ENCODE measurements at regions not wholly inside any gene's neighbourhood (a gene's known extent, or its start where the extent isn't known, plus 50 kb on each side); places are given as distances from the start of the nearest gene placed in this dataset.

- DNase-seq: no peak
Observed at GRCh38 chr4:23654791-23655190, 235.1 kb downstream of the PPARGC1A start.

DNA sequence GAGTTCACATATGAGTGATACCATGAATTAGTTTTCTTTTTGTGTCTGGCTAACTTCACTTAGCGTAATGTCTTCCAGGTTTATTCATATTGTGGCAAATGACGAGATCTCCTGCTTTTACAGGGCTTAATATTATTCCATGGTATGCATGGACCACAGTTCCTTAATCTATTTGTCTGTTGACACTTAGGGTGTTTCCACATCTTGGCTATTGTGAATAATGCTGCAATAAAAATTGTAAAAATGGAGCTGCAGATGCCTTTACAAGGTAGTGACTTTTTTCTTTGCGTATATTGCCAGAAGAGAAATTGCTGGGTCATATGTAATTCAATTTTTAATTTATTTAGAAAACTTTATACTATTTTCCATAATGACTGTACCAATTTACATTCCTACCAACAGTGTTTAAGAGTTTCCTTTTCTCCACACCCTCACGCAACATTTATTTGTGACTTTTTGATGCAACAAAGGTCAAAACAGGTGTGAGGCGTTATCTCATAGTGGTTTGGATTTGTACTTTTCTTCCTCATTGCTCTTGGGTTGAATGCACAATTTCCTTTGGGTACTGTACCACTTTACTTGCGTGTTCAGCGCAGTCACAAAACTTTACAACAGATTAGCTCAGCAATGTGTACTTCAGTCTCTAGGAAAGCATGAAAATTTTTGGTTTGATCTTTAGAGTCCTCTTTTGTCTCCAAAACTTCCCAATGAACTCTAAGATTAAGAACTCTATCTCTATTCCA is 240.8 kb downstream of the PPARGC1A start:
- DNase-seq: no peak

DNA sequence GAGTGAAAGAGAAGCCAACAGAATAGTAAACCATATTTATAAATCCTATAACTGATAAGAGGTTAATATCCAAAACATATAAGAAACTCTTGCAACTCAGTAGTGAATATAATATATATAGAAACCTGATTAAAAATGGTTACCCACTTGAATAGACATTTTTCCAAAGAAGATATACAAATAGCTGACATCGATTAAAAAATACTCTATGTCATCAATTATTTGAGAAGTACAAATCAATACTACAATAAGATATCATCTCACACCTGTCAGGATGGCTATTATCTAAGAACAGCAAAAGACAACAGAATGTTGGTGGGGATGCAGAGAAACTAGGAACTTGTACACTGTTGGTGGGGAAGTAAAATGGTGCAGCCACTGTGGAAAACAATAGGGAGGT is 254.4 kb downstream of the PPARGC1A start:
- no peak for DNase-seq

- no peak for DNase-seq
Observed at GRCh38 chr4:23631255-23631950, 258.4 kb downstream of the PPARGC1A start.

GRCh38 chr4:23630110-23630509 is 259.7 kb downstream of the PPARGC1A start:
- DNase-seq: no peak

DNA sequence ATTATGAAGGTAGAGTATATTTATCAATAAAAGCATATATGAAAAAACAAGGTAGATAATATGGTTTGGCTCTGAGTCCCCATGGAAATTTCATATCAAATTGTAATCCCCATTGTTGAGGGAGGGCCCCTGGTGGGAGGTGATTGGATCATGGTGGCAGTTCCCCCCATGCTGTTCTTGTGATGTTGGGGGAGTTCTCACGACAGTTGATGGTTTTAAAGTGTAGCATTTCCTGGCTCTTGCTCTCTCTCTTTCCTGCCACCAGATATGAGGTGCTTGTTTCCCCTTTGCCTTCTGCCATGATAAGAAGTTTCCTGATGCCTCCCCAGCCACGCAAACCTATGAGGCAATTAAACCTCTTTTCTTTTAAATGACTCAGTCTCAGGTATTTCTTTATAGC is 260.4 kb downstream of the PPARGC1A start:
- no peak for DNase-seq

GRCh38 chr4:23614284-23614892 is 275.5 kb downstream of the PPARGC1A start:
- DNase-seq: no peak

DNA sequence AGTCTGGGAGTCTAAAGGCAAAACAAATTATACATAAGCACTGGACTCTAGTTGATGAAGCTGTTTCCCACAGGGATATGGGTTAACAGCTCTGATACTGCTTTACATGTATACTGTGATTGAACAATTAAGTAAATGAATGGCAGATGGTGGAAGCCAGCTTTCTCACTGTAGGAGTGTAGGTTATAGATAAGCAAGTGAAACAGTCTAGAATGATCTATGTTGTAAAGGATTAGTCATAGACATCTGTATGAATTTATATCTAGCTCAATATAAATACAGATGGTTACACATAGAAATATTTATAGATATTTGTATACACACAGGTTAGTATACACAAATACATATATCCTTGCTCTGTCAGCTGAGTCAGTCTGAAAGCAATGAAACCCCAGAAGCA is 276.1 kb downstream of the PPARGC1A start:
- DNase-seq: no peak

- no peak for DNase-seq
Observed at GRCh38 chr4:23602720-23603119, 287.1 kb downstream of the PPARGC1A start.

- no peak for DNase-seq
Observed at GRCh38 chr4:23594125-23594524, 295.7 kb downstream of the PPARGC1A start.

GRCh38 chr4:23590431-23590830 is 299.4 kb downstream of the PPARGC1A start:
- no peak for DNase-seq

DNA sequence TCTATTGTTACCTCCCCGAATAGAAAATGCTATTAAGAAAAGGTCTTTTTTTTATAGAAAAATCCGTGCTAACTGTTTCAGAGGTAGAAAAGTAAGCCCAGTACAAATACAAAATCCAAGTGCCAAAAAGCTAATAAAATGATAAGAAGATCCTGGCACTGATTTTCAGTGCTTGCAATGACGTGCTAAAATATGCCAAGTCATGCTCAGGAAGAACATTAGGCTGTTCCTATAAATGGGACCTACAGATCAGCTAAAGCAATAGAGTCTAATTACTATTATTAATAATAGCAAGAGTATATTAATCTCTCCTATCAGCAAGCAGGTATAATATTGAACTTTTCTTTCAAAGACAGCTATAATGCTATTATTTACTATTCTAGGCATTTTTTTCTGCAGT is 305.8 kb downstream of the PPARGC1A start:
- DNase-seq: no peak

DNA sequence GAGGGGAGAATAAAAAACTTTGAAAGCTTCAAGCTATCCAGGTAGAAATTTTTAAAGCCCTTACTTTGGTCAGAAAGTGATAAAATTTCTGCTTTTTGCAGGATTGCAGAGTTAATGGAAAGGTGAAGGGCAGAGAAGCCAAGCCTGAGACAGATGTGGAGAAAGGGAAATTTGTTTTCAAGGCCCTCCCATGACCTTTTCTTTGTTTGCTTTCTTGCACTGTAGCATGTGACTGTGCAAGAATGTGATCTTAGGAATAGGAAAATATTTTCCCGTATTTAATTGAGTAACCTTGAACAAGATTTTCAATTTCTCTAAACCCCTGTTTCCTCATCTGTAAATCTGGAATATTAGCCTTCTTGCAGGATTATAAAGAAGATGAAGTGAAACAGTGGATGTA is 307.2 kb downstream of the PPARGC1A start:
- DNase-seq: no peak

DNA sequence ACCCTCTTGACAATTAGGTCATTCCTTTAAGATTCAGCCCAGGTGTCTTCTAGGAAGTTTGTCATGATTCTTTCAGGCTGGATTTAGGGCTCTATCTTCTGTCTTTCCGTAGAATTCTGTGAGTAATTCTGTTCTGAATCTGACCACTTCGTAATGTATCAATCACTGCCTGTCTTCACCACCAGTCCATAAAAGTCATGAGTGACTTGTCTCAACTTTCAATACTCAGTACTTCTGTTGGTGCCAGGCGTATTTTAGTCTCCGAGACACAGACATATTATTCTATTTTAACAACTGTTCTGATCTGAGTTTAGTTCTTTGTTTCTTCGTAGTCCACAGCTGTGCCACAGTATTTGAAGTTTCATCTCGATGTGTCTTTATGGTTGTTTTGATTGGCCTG is 310.7 kb downstream of the PPARGC1A start:
- DNase-seq: no peak

DNA sequence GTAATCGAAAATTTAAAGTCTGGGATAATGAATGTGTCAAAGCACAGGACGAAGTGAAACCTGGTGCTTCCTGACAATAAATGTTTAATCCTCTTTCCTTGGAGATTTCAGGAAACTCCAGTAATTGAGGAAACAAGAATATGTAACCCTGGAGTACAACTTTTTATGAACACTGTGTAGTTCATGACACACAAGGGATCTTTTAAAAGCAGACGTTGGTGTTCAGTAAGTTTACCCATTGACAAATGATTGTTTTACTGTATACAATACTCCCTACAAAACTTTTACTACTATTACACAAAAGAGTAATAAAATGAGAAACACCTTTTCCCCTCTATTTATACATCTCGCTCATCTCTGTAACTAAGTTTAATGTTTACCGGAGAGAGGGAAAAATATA is 312.4 kb downstream of the PPARGC1A start:
- no peak for DNase-seq

DNA sequence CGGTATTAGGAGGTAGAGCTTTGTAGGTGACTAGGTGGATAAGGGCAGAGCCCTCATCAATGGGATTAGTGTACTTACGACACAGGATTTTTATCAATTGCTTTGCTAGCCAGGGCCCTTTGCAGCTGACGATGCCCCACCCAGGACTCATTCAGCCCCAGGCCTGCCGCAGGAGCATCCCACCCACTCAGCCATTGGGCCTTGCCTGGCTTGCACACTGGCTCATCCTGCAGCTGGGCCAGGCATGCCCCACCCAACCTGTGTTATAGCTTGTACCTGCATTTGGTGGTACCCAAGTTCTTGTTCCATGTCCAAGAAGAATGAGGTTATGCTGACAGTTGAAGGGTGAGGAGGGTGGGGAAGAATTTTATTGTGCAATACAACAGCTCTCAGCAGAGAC is 317.5 kb downstream of the PPARGC1A start:
- no peak for DNase-seq

DNA sequence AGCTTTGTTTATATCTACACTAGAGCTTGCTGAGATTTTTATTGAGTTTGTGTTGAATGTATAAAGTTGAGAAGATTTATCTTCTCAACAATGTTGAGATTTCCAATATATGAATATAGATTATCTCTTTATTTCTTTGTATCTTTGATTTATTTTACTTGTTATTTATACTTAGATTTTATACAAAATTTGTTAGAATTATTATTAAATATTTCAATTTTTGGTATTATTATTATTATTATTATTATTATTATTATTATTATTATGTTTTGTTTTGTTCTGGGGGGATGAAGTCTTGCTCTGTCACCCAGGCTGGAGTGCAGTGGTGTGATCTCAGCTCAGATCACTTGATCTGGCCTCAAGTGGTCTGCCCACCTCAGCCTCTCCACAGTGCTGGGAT is 322.5 kb downstream of the PPARGC1A start:
- no peak for DNase-seq

- no peak for DNase-seq
Observed at GRCh38 chr4:23560748-23561147, 329.1 kb downstream of the PPARGC1A start.

- no peak for DNase-seq
Observed at GRCh38 chr4:23558101-23558500, 331.7 kb downstream of the PPARGC1A start.

- DNase-seq: no peak
Observed at GRCh38 chr4:23547601-23548000, 342.2 kb downstream of the PPARGC1A start.

GRCh38 chr4:23547096-23547495 is 342.8 kb downstream of the PPARGC1A start:
- DNase-seq: no peak

DNA sequence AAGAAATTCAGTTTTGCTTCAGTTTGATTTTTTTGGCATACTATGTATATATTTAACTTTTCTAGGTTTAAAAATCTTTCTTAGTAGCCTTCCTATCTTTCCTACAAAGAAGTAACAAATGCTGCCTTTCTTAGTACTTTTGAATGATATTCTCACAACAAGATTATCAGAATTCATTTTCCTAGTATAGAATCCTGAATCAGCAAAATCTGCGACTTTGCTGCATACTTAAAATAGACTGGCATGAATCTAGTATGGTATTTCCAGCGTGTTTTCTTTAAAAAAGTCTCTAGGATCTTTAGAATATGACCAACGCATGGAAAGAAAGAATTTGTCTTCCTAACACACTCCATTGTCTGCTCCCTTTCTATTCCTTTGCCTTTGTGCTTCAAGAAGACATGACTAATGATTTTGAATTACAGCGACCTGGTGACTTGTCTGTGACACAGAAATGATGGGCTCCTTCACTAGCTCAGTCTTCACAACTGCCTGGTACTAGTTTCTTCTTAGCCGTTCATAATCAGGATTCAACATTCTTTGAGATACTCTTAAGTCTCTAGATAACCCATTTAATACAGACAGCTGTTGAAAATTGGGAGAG is 349.8 kb downstream of the PPARGC1A start:
- no peak for DNase-seq

DNA sequence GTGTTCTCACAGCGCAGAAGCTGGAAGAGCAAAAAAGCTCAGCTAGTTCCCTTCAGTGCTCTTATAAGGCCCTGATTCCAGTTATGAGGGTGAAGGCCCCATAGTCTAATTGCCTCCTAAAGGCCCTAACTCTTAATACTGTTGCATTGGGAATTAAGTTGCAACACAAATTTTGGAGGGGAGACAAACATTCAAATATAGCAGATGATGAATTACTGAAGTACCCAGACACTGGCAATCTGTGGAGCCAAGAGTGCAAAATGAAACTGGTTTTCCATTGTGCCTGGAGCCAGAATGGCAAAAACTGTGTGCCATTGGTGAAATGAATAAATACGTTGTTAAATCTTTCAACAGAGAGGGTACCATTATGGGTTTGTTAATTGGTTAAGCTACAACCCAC is 356.0 kb downstream of the PPARGC1A start:
- DNase-seq: no peak

DNA sequence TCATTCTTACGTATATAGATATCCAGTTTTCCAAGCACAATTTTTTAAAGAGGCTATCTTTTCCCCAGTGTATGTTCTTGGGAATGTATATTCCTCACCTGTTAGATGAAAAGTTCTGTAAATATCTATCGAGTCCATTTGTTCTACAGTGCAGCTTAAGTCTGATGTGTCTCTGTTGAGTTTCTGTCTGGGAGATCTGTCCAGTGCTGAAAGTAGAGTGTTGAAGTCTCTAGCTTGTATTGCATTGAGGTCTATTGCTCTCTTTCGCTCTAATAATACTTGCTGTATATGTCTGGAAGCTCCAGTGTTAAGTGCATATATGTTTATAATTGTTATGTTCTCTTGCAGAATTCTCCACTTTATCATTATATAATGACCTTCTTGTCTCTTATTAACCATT is 373.1 kb downstream of the PPARGC1A start:
- DNase-seq: no peak
